OCI-LY3 (cell line): ENCODE measurements at regions not wholly inside any gene's neighbourhood (a gene's known extent, or its start where the extent isn't known, plus 50 kb on each side); places are given as distances from the start of the nearest gene placed in this dataset.

Experiments used
- EZH2phosphoT487 ChIP-seq: fragments of 200-600 bp; shearing (Covaris generic); IDR thresholded peaks from 2 replicates; pipeline ENCODE4 v1.6.1; 2018; ENCODE audit warnings: antibody characterized with exemption, mixed run types, low read depth
- TF ChIP-seq, protein P1 (sequence below): fragments of 200-600, 300-600 bp; sonication (generic); IDR thresholded peaks from 2 replicates; pipeline ENCODE4 v1.5.1; 2014; ENCODE audit warnings: antibody characterized with exemption, low read length, low read depth

DNA sequence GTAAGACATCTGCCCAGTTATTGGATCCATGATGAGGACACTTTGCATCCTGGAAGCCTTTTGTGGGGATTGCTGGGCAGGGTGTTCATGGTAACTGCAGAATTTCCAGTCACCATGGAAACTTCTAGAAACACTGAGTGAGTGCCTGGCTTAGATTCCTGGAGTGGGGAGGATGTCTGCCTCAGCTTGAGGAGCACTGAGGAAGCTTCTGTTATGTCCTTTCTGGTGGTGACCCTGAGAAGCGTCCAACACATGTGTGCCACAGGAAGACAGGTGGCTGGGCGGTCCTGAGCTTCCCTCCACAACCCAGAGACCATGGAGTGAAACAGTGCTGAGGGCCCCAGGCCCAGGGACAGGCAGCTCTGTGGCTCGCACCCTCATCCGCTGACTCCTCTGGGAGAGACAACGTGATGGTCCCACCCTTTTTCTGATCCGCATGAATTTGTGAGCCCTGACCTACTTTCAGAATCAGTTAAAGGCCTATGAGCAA, 191.8 kb upstream of the CXCL12 start:
- TF ChIP-seq, protein P1, sequence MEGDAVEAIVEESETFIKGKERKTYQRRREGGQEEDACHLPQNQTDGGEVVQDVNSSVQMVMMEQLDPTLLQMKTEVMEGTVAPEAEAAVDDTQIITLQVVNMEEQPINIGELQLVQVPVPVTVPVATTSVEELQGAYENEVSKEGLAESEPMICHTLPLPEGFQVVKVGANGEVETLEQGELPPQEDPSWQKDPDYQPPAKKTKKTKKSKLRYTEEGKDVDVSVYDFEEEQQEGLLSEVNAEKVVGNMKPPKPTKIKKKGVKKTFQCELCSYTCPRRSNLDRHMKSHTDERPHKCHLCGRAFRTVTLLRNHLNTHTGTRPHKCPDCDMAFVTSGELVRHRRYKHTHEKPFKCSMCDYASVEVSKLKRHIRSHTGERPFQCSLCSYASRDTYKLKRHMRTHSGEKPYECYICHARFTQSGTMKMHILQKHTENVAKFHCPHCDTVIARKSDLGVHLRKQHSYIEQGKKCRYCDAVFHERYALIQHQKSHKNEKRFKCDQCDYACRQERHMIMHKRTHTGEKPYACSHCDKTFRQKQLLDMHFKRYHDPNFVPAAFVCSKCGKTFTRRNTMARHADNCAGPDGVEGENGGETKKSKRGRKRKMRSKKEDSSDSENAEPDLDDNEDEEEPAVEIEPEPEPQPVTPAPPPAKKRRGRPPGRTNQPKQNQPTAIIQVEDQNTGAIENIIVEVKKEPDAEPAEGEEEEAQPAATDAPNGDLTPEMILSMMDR: no peak
- TF ChIP-seq EZH2phosphoT487: no peak
